SKM-1 treated with dmso at 0.1 percent for 144 hours (cell line): ENCODE measurements at regions not wholly inside any gene's neighbourhood (a gene's known extent, or its start where the extent isn't known, plus 50 kb on each side); places are given as distances from the start of the nearest gene placed in this dataset.

Experiments
- DNase-seq: peaks from one replicate; lab custom pipeline; 2025; ENCODE audit not compliant: unreplicated experiment; lab: John Stamatoyannopoulos, UW

- no peak for DNase-seq
Measured at GRCh38 chr12:87930033-87930432, 99.2 kb downstream of the C12orf50 start.

GRCh38 chr12:87929346-87929745 is 99.9 kb downstream of the C12orf50 start:
- no peak for DNase-seq

GRCh38 chr12:87928031-87928430 is 101.2 kb downstream of the C12orf50 start:
- DNase-seq, result no peak

GRCh38 chr12:87925021-87925420 is 104.2 kb downstream of the C12orf50 start:
- no peak for DNase-seq

- DNase-seq, result no peak
Measured at GRCh38 chr12:87924149-87924548, 105.1 kb downstream of the C12orf50 start.

- no peak for DNase-seq
Measured at GRCh38 chr12:87923361-87923760, 105.8 kb downstream of the C12orf50 start.

GRCh38 chr12:87922736-87923135 is 106.5 kb downstream of the C12orf50 start:
- no peak for DNase-seq

GRCh38 chr12:87921621-87922020 is 107.6 kb downstream of the C12orf50 start:
- no peak for DNase-seq

GRCh38 chr12:87920139-87920538 is 109.1 kb downstream of the C12orf50 start:
- no peak for DNase-seq

GRCh38 chr12:87901457-87901856 is 127.7 kb downstream of the C12orf50 start:
- DNase-seq, result no peak

- no peak for DNase-seq
Measured at GRCh38 chr12:87897662-87898061, 131.5 kb downstream of the C12orf50 start.

- no peak for DNase-seq
Measured at GRCh38 chr12:87883806-87884205, 145.4 kb downstream of the C12orf50 start.

GRCh38 chr12:87879141-87879540 is 150.1 kb downstream of the C12orf50 start:
- no peak for DNase-seq

- no peak for DNase-seq
Measured at GRCh38 chr12:87870493-87871460, 158.4 kb downstream of the C12orf50 start.

- DNase-seq, result no peak
Measured at GRCh38 chr12:87870061-87870460, 159.1 kb downstream of the C12orf50 start.

GRCh38 chr12:87866578-87867292 is 162.5 kb downstream of the C12orf50 start:
- no peak for DNase-seq

GRCh38 chr12:87861791-87862190 is 167.4 kb downstream of the C12orf50 start:
- no peak for DNase-seq

GRCh38 chr12:87853448-87854003 is 175.7 kb downstream of the C12orf50 start:
- DNase-seq, result no peak

GRCh38 chr12:87849074-87849473 is 180.1 kb downstream of the C12orf50 start:
- DNase-seq, result no peak

GRCh38 chr12:87848248-87848868 is 180.8 kb downstream of the C12orf50 start:
- peak; percentile 18 for DNase-seq

GRCh38 chr12:87847147-87847546 is 182.1 kb downstream of the C12orf50 start:
- DNase-seq, result no peak
